ENCODE measurements at regions not wholly inside any gene's neighbourhood (a gene's known extent, or its start where the extent isn't known, plus 50 kb on each side); places are given as distances from the start of the nearest gene placed in this dataset.

GRCh38 chr9:105958587-105958986, 264.2 kb downstream of the TMEM38B start:
- DNase-seq (no peak), ATAC-seq (no peak)
- POLR2A ChIA-PET: no interaction called here
- Mint-ChIP-seq H3K36me3 (no peaks in the 10 kb centered on the region), H3K27me3 (peaks cover 0 to 1% (median 0%) of the 10 kb centered on the region in 5 donors), H3K4me1 (no peaks in the 10 kb centered on the region), H3K9me3 (peaks cover 0 to 3% (median 0%) of the 10 kb centered on the region in 9 donors), H3K27ac (no peak overlapping the region), H3K4me3 (no peak overlapping the region)

GRCh38 chr9:105959531-105959930, 265.2 kb downstream of the TMEM38B start:
- Mint-ChIP-seq H3K4me3 (no peak overlapping the region), H3K36me3 (no peaks in the 10 kb centered on the region)
- POLR2A ChIA-PET: no interaction called here

GRCh38 chr9:105963343-105964099, 269.2 kb downstream of the TMEM38B start:
- ATAC-seq: no peak
- H3K27ac Mint-ChIP-seq: no peak overlapping the region
- H3K4me1 Mint-ChIP-seq: no peaks in the 10 kb centered on the region
- H3K36me3 Mint-ChIP-seq: no peaks in the 10 kb centered on the region
- no peak overlapping the region for H3K4me3 Mint-ChIP-seq
- H3K9me3 Mint-ChIP-seq: peaks cover 0 to 3% (median 0%) of the 10 kb centered on the region in 9 donors
- H3K27me3 Mint-ChIP-seq: no peaks in the 10 kb centered on the region
- DNase-seq: no peak
- POLR2A ChIA-PET: no interaction called here

More at GRCh38 chr9:105959531-105959930, 265.2 kb downstream of the TMEM38B start:
- peaks cover 0 to 3% (median 0%) of the 10 kb centered on the region in 9 donors for H3K9me3 Mint-ChIP-seq
- no peak for ATAC-seq
- H3K27ac Mint-ChIP-seq: no peak overlapping the region
- no peaks in the 10 kb centered on the region for H3K4me1 Mint-ChIP-seq
- H3K27me3 Mint-ChIP-seq: peaks cover 0 to 1% (median 0%) of the 10 kb centered on the region in 5 donors
- no peak for DNase-seq

GRCh38 chr9:105964156-105964555, 269.8 kb downstream of the TMEM38B start:
- no peak for ATAC-seq
- Mint-ChIP-seq H3K27me3 (no peaks in the 10 kb centered on the region), H3K27ac (no peak overlapping the region), H3K4me3 (no peak overlapping the region), H3K36me3 (no peaks in the 10 kb centered on the region), H3K9me3 (peaks cover 0 to 3% (median 0%) of the 10 kb centered on the region in 9 donors), H3K4me1 (no peaks in the 10 kb centered on the region)
- DNase-seq: no peak
- POLR2A ChIA-PET: no interaction called here

- POLR2A ChIA-PET: no interaction called here
- Mint-ChIP-seq H3K9me3 (no peaks in the 10 kb centered on the region), H3K36me3 (no peaks in the 10 kb centered on the region), H3K4me1 (no peaks in the 10 kb centered on the region), H3K27me3 (no peaks in the 10 kb centered on the region), H3K4me3 (no peak overlapping the region), H3K27ac (no peak overlapping the region)
- no peak for ATAC-seq
- DNase-seq: no peak
Measured at GRCh38 chr9:105966834-105967233, 272.5 kb downstream of the TMEM38B start.

GRCh38 chr9:105967248-105967647, 272.9 kb downstream of the TMEM38B start:
- ATAC-seq: no peak
- Mint-ChIP-seq H3K4me3 (no peak overlapping the region), H3K27ac (no peak overlapping the region), H3K9me3 (no peaks in the 10 kb centered on the region), H3K36me3 (no peaks in the 10 kb centered on the region), H3K4me1 (no peaks in the 10 kb centered on the region), H3K27me3 (no peaks in the 10 kb centered on the region)
- POLR2A ChIA-PET: no interaction called here
- DNase-seq: no peak

- no peaks in the 10 kb centered on the region for H3K9me3 Mint-ChIP-seq
- no peak overlapping the region for H3K4me3 Mint-ChIP-seq
- H3K4me1 Mint-ChIP-seq: no peaks in the 10 kb centered on the region
- POLR2A ChIA-PET: interaction anchor here (0.7 kb wide), 1 partner anchor 8 kb away, joined by 4 read pairs; no protein-coding TSS in a partner anchor
- no peaks in the 10 kb centered on the region for H3K36me3 Mint-ChIP-seq
- H3K27me3 Mint-ChIP-seq: no peaks in the 10 kb centered on the region
- ATAC-seq: no peak
- no peak for DNase-seq
- no peak overlapping the region for H3K27ac Mint-ChIP-seq
Measured at GRCh38 chr9:105967797-105968196, 273.5 kb downstream of the TMEM38B start.

- H3K4me1 Mint-ChIP-seq: no peaks in the 10 kb centered on the region
- no peak overlapping the region for H3K4me3 Mint-ChIP-seq
- ATAC-seq (no peak), DNase-seq (no peak)
- no peaks in the 10 kb centered on the region for H3K9me3 Mint-ChIP-seq
- peaks cover 0 to 6% (median 0%) of the 10 kb centered on the region in 5 donors for H3K27me3 Mint-ChIP-seq
- no peaks in the 10 kb centered on the region for H3K36me3 Mint-ChIP-seq
- POLR2A ChIA-PET: no interaction called here
- no peak overlapping the region for H3K27ac Mint-ChIP-seq
Measured at GRCh38 chr9:105968811-105969466, 274.6 kb downstream of the TMEM38B start.

- POLR2A ChIA-PET: no interaction called here
- no peaks in the 10 kb centered on the region for H3K4me1 Mint-ChIP-seq
- H3K27me3 Mint-ChIP-seq: peaks cover 0 to 6% (median 0%) of the 10 kb centered on the region in 5 donors
- no peak overlapping the region for H3K27ac Mint-ChIP-seq
- no peak for ATAC-seq
- DNase-seq: no peak
- H3K4me3 Mint-ChIP-seq: no peak overlapping the region
- H3K9me3 Mint-ChIP-seq: no peaks in the 10 kb centered on the region
- H3K36me3 Mint-ChIP-seq: no peaks in the 10 kb centered on the region
Measured at GRCh38 chr9:105969636-105970035, 275.3 kb downstream of the TMEM38B start.

- no peak overlapping the region for H3K27ac Mint-ChIP-seq
- H3K4me1 Mint-ChIP-seq: no peaks in the 10 kb centered on the region
- ATAC-seq (no peak), DNase-seq (no peak)
- no peak overlapping the region for H3K4me3 Mint-ChIP-seq
- POLR2A ChIA-PET: no interaction called here
- no peaks in the 10 kb centered on the region for H3K36me3 Mint-ChIP-seq
- no peaks in the 10 kb centered on the region for H3K9me3 Mint-ChIP-seq
- peaks cover 0 to 6% (median 0%) of the 10 kb centered on the region in 5 donors for H3K27me3 Mint-ChIP-seq
Measured at GRCh38 chr9:105971986-105972385, 277.6 kb downstream of the TMEM38B start.

- no peak for DNase-seq
- ATAC-seq: no peak
- peaks cover 0 to 6% (median 0%) of the 10 kb centered on the region in 5 donors for H3K27me3 Mint-ChIP-seq
- POLR2A ChIA-PET: no interaction called here
- no peak overlapping the region for H3K27ac Mint-ChIP-seq
- H3K4me1 Mint-ChIP-seq: no peaks in the 10 kb centered on the region
- no peaks in the 10 kb centered on the region for H3K36me3 Mint-ChIP-seq
- no peaks in the 10 kb centered on the region for H3K9me3 Mint-ChIP-seq
- no peak overlapping the region for H3K4me3 Mint-ChIP-seq
Measured at GRCh38 chr9:105972466-105973204, 278.3 kb downstream of the TMEM38B start.

- ATAC-seq (no peak), DNase-seq (no peak)
- Mint-ChIP-seq H3K27me3 (peaks cover 0 to 6% (median 0%) of the 10 kb centered on the region in 5 donors), H3K27ac (no peak overlapping the region), H3K4me3 (no peak overlapping the region), H3K4me1 (no peaks in the 10 kb centered on the region), H3K9me3 (no peaks in the 10 kb centered on the region), H3K36me3 (no peaks in the 10 kb centered on the region)
- POLR2A ChIA-PET: no interaction called here
Measured at GRCh38 chr9:105973951-105974351, 279.6 kb downstream of the TMEM38B start.

All from naive thymus-derived CD8-positive, alpha-beta T cell (primary cell).